Transverse colon (tissue), 4 donors: ENCODE measurements at regions not wholly inside any gene's neighbourhood (a gene's known extent, or its start where the extent isn't known, plus 50 kb on each side); places are given as distances from the start of the nearest gene placed in this dataset.

ENCODE experiments used
- DNase-seq: peaks from one replicate; pipeline ENCODE4 v3.0.0-alpha.2; 2019
- H3K27ac ChIP-seq, 4 donors: fragments of 200-600 bp; sonication (generic); 2 replicates each; pipeline ENCODE4 v1.5.1; 2016 to 2018; ENCODE audit warnings: inconsistent platforms in 4 of 4
- H3K27me3 ChIP-seq: fragments of 200-600 bp; sonication (generic); 2 replicates; pipeline ENCODE4 v1.5.1; 2017; ENCODE audit warnings: inconsistent platforms
- H3K36me3 ChIP-seq, 4 donors: fragments of 200-600 bp; sonication (generic); 2 replicates each; pipeline ENCODE4 v1.5.1; 2017 to 2019; ENCODE audit warnings: inconsistent platforms in 4 of 4
- H3K4me1 ChIP-seq, 4 donors: fragments of 200-600 bp; sonication (generic); 2 replicates each; pipeline ENCODE4 v1.5.1; 2017 to 2020; ENCODE audit warnings: inconsistent platforms in 4 of 4
- H3K4me3 ChIP-seq, 4 donors: fragments of 200-600 bp; sonication (generic); 1 replicate in 1 of 4; 2 replicates in 3 of 4; pipeline versions ENCODE4 v1.5.1 to v1.6.1; 2017 to 2019; ENCODE audit warnings: inconsistent platforms in 4 of 4
- H3K9me3 ChIP-seq, 2 donors: fragments of 200-600 bp; sonication (generic); 2 replicates each; pipeline ENCODE4 v1.5.1; 2017 to 2019; ENCODE audit warnings: inconsistent platforms in 2 of 2
- CTCF ChIP-seq, 5 experiments: fragments of 200-600 bp in 3 of 5; fragments of 450-650 bp in 2 of 5; sonication (generic) in 3 of 5; IDR thresholded peaks; 1 replicate in 2 of 5; 2 replicates in 3 of 5; pipeline ENCODE4 v1.5.1; 2016 to 2017; ENCODE audit warnings: antibody characterized with exemption in 5 of 5, inconsistent platforms in 3 of 5, mild to moderate bottlenecking in 2 of 5, moderate library complexity in 1 of 5
- EP300 ChIP-seq: sonication (generic); formaldehyde crosslinking; IDR thresholded peaks from one replicate; pipeline ENCODE4 v1.6.1; 2017; ENCODE audit warnings: antibody characterized with exemption, low read depth
- POLR2A ChIP-seq: fragments of 450-650 bp; IDR thresholded peaks from one replicate; pipeline ENCODE4 v1.6.1; 2016; ENCODE audit warnings: antibody characterized with exemption, mild to moderate bottlenecking, moderate library complexity
- POLR2AphosphoS5 ChIP-seq, 3 donors: sonication (generic); formaldehyde crosslinking; IDR thresholded peaks; one replicate each; pipeline ENCODE4 v1.6.1; 2016; ENCODE audit warnings: antibody characterized with exemption in 3 of 3
- WGBS, 2 donors: methylation state at CpG; one replicate each; pipeline ENCODE4 v1.1.5; 2018; ENCODE audit warnings: low coverage in 1 of 2; 5-methylcytosine and 5-hydroxymethylcytosine counted together
- in situ Hi-C, 4 donors: fragments of 200-750 bp; cut with MboI; loops; one replicate each; pipeline versions ENCODE4 v1.15.0 to v1.15.1; 2017; ENCODE audit warnings: low sequenced_read_pairs in 3 of 4, low pct_ligation_motif_present in 1 of 4, low pct_unique_long_range_greater_than_20kb in 1 of 4
- intact Hi-C: fragments of 100-400 bp; cut with DNase I; formaldehyde crosslinking; loops from one replicate; pipeline ENCODE4 v1.15.1; 2023; ENCODE audit warnings: low total_unique reads

- Histone ChIP-seq H3K36me3 (no peaks in the 10 kb centered on the region), H3K27ac (no peak overlapping the region), H3K4me1 (peaks cover 0 to 4% (median 2%) of the 10 kb centered on the region in 4 donors), H3K27me3 (peaks cover 7% of the 10 kb centered on the region), H3K4me3 (no peak overlapping the region), H3K9me3 (no peaks in the 10 kb centered on the region)
- intact Hi-C loops (no loop called here), in situ Hi-C loops (loop anchor here in 3 of 4 donors (25.0 kb wide), 2 partner anchors 430 to 480 kb away; partner anchors contain the start of gene FOXF2 (in 1 of the 3))
- no peak for TF ChIP-seq POLR2A
- no peak for TF ChIP-seq POLR2AphosphoS5 (IDR thresholded peaks at IDR 0.05)
- no peak for TF ChIP-seq EP300
- DNase-seq: no peak
- 85% methylated on average over 11 of the region's 11 CpGs; no CpG with 5 or more reads in 1 of the 2 donors for WGBS, 2 donors
Observed at GRCh38 chr6:906920-907319, 214.0 kb upstream of the EXOC2 start.

- TF ChIP-seq POLR2AphosphoS5 (IDR thresholded peaks at IDR 0.05) (no peak), EP300 (no peak), POLR2A (no peak), CTCF (IDR thresholded peaks at IDR 0.05) (no peak)
- DNase-seq: no peak
- in situ Hi-C loops: loop anchor here in 3 of 4 donors (25.0 kb wide), 2 partner anchors 432 to 482 kb away; partner anchors contain the start of gene FOXF2 (in 1 of the 3)
Observed at GRCh38 chr6:905556-905955, 212.6 kb upstream of the EXOC2 start.

GRCh38 chr6:904994-905393, 212.1 kb upstream of the EXOC2 start:
- no peak for DNase-seq
- Histone ChIP-seq H3K27ac (no peak overlapping the region), H3K4me3 (no peak overlapping the region), H3K36me3 (no peaks in the 10 kb centered on the region), H3K9me3 (no peaks in the 10 kb centered on the region), H3K4me1 (peaks cover 0 to 12% (median 2%) of the 10 kb centered on the region in 4 donors), H3K27me3 (no peaks in the 10 kb centered on the region)
- in situ Hi-C loops: loop anchor here in 3 of 4 donors (25.0 kb wide), 2 partner anchors 432 to 482 kb away; partner anchors contain the start of gene FOXF2 (in 1 of the 3)
- TF ChIP-seq CTCF (IDR thresholded peaks at IDR 0.05): no peak
- TF ChIP-seq POLR2A: no peak
- TF ChIP-seq EP300: no peak
- TF ChIP-seq POLR2AphosphoS5 (IDR thresholded peaks at IDR 0.05): no peak
- intact Hi-C loops: no loop called here

More at GRCh38 chr6:905556-905955, 212.6 kb upstream of the EXOC2 start:
- no peaks in the 10 kb centered on the region for H3K9me3 ChIP-seq
- H3K36me3 ChIP-seq: no peaks in the 10 kb centered on the region
- H3K27ac ChIP-seq: no peak overlapping the region
- no peaks in the 10 kb centered on the region for H3K27me3 ChIP-seq
- peaks cover 0 to 12% (median 2%) of the 10 kb centered on the region in 4 donors for H3K4me1 ChIP-seq
- intact Hi-C loops: no loop called here
- H3K4me3 ChIP-seq: no peak overlapping the region

- in situ Hi-C loops: loop anchor here in 3 of 4 donors (25.0 kb wide), 2 partner anchors 434 to 484 kb away; partner anchors contain the start of gene FOXF2 (in 1 of the 3)
- Histone ChIP-seq H3K4me1 (peaks cover 0 to 12% (median 2%) of the 10 kb centered on the region in 4 donors), H3K27ac (no peak overlapping the region), H3K9me3 (no peaks in the 10 kb centered on the region), H3K36me3 (no peaks in the 10 kb centered on the region), H3K4me3 (no peak overlapping the region), H3K27me3 (no peaks in the 10 kb centered on the region)
- intact Hi-C loops: no loop called here
- 68 to 80% methylated on average over 6 of the region's 6 CpGs for WGBS, 2 donors
- TF ChIP-seq POLR2AphosphoS5 (IDR thresholded peaks at IDR 0.05) (no peak), CTCF (IDR thresholded peaks at IDR 0.05) (no peak), EP300 (no peak), POLR2A (no peak)
- DNase-seq: no peak
Observed at GRCh38 chr6:903761-904160, 210.8 kb upstream of the EXOC2 start.
